B cell (primary cell): ENCODE measurements at regions not wholly inside any gene's neighbourhood (a gene's known extent, or its start where the extent isn't known, plus 50 kb on each side); places are given as distances from the start of the nearest gene placed in this dataset.

ENCODE experiments used
- ATAC-seq: fragments of 200-7000 bp; cut with Tn5 transposase; one replicate; pipeline ENCODE4 v1.10.0; 2021; ENCODE audit warnings: low read depth, mild to moderate bottlenecking, moderate number of reproducible peaks, moderate library complexity
- CTCF ChIA-PET: fragments of 350-600 bp; sonication (Branson Sonifier 250); formaldehyde crosslinking; loops from one replicate; lab custom pipeline; 2021; ENCODE audit warnings: antibody characterized with exemption, inconsistent platforms; lab: Charles Lee
- POLR2A ChIA-PET: fragments of 350-600 bp; sonication (Branson Sonifier 250); formaldehyde crosslinking; loops from one replicate; lab custom pipeline; 2021; ENCODE audit warnings: antibody characterized with exemption; lab: Charles Lee
- DNase-seq: peaks from one replicate; pipeline ENCODE4 v3.0.0; 2013
- H2AFZ ChIP-seq: 2 replicates; pipeline ENCODE4 v1.6.1; 2012; ENCODE audit warnings: mild to moderate bottlenecking, low read depth, low read length; ENCODE audit not compliant: insufficient read depth, poor library complexity, severe bottlenecking
- H3K27ac ChIP-seq, 2 donors: 1 replicate in 1 of 2; 2 replicates in 1 of 2; pipeline ENCODE4 v1.5.1; 2012 to 2013; ENCODE audit warnings: low read length in 2 of 2, mild to moderate bottlenecking in 2 of 2, moderate library complexity in 1 of 2
- H3K27me3 ChIP-seq, 4 experiments: fragments of 200-600 bp in 1 of 4; sonication (generic) in 1 of 4; replicated peaks in 1 of 4; 1 replicate in 2 of 4; 2 replicates in 2 of 4; pipeline versions ENCODE4 v1.6.1 to v1.7.0; 2013 to 2016; ENCODE audit warnings: low read length in 3 of 4, mild to moderate bottlenecking in 2 of 4, mixed read lengths in 1 of 4, moderate library complexity in 1 of 4; ENCODE audit not compliant: insufficient read depth in 4 of 4, control insufficient read depth in 3 of 4; ENCODE audit errors: control extremely low read depth in 1 of 4
- H3K36me3 ChIP-seq, 2 experiments: replicated peaks in 1 of 2; 1 replicate in 1 of 2; 2 replicates in 1 of 2; pipeline versions ENCODE4 v1.6.1 to v1.7.1; 2013; ENCODE audit warnings: low read length in 1 of 2; ENCODE audit not compliant: insufficient read depth in 2 of 2, control insufficient read depth in 1 of 2; ENCODE audit errors: control extremely low read depth in 1 of 2, extremely low read depth in 1 of 2
- H3K4me1 ChIP-seq, 2 donors: fragments of 200-600 bp in 1 of 2; sonication (generic) in 1 of 2; 1 replicate in 1 of 2; 2 replicates in 1 of 2; pipeline versions ENCODE4 v1.5.1 to v1.6.1; 2013 to 2017; ENCODE audit warnings: low read length in 2 of 2; ENCODE audit not compliant: control insufficient read depth in 2 of 2, insufficient read depth in 2 of 2
- H3K4me2 ChIP-seq: replicated peaks from 2 replicates; pipeline ENCODE3; 2012; ENCODE audit warnings: mild to moderate bottlenecking, low read depth, low read length; ENCODE audit not compliant: poor library complexity, severe bottlenecking
- H3K4me3 ChIP-seq, 5 experiments: fragments of 200-600 bp in 1 of 5; sonication (generic) in 1 of 5; 1 replicate in 3 of 5; 2 replicates in 2 of 5; pipeline versions ENCODE4 v1.5.1 to v1.7.0; 2011 to 2016; ENCODE audit warnings: low read length in 4 of 5, mild to moderate bottlenecking in 4 of 5, low read depth in 2 of 5, control low read depth in 1 of 5, moderate library complexity in 1 of 5; ENCODE audit not compliant: insufficient read depth in 1 of 5; ENCODE audit errors: control extremely low read depth in 1 of 5, extremely low read depth in 1 of 5
- H3K79me2 ChIP-seq: fragments of 200-600 bp; sonication (generic); one replicate; pipeline ENCODE4 v1.6.0; 2016; ENCODE audit warnings: low read length; ENCODE audit not compliant: control insufficient read depth, insufficient read depth
- H3K9ac ChIP-seq: fragments of 200-600 bp; sonication (generic); 2 replicates; pipeline ENCODE4 v1.6.1; 2017; ENCODE audit warnings: mild to moderate bottlenecking, low read length, moderate library complexity
- H3K9me3 ChIP-seq, 3 donors: one replicate each; pipeline versions ENCODE4 v1.6.1 to v1.7.1; 2013; ENCODE audit warnings: low read length in 2 of 3; ENCODE audit not compliant: control insufficient read depth in 2 of 3, insufficient read depth in 1 of 3; ENCODE audit errors: control extremely low read depth in 1 of 3
- H4K20me1 ChIP-seq: 2 replicates; pipeline ENCODE4 v1.6.0; 2012; ENCODE audit warnings: mild to moderate bottlenecking, low read length; ENCODE audit not compliant: insufficient read depth, control insufficient read depth, poor library complexity, severe bottlenecking
- H3K27ac Mint-ChIP-seq: one replicate; pipeline ENCODE4 v1.8.0; 2021; ENCODE audit warnings: mixed read lengths
- H3K27me3 Mint-ChIP-seq: one replicate; pipeline ENCODE4 v1.8.0; 2021; ENCODE audit warnings: mixed read lengths
- H3K4me1 Mint-ChIP-seq: one replicate; pipeline ENCODE4 v1.8.0; 2021; ENCODE audit warnings: mixed read lengths
- H3K4me3 Mint-ChIP-seq: one replicate; pipeline ENCODE4 v1.8.0; 2021; ENCODE audit warnings: mixed read lengths
- H3K9me3 Mint-ChIP-seq: one replicate; pipeline ENCODE4 v1.8.0; 2022; ENCODE audit warnings: mixed read lengths; ENCODE audit not compliant: insufficient read depth
- EZH2 ChIP-seq: IDR thresholded peaks from 2 replicates; pipeline ENCODE4 v1.6.1; 2012; ENCODE audit warnings: borderline replicate concordance, low read depth, mild to moderate bottlenecking, moderate library complexity, low read length; ENCODE audit not compliant: insufficient read depth, poor library complexity, severe bottlenecking
- WGBS: methylation state at CpG from one replicate; pipeline ENCODE4 v1.1.5; 2013; ENCODE audit warnings: missing lambda C conversion rate; ENCODE audit not compliant: insufficient coverage; 5-methylcytosine and 5-hydroxymethylcytosine counted together
- intact Hi-C: fragments of 100-400 bp; cut with micrococcal nuclease; formaldehyde crosslinking; loops from one replicate; pipeline ENCODE4 v1.10.0; 2022
- TF ChIP-seq, protein P1 (sequence below): fragments of 200-600 bp; IDR thresholded peaks from one replicate; pipeline ENCODE4 v1.8.0; 2022; ENCODE audit warnings: antibody characterized with exemption, mild to moderate bottlenecking

DNA sequence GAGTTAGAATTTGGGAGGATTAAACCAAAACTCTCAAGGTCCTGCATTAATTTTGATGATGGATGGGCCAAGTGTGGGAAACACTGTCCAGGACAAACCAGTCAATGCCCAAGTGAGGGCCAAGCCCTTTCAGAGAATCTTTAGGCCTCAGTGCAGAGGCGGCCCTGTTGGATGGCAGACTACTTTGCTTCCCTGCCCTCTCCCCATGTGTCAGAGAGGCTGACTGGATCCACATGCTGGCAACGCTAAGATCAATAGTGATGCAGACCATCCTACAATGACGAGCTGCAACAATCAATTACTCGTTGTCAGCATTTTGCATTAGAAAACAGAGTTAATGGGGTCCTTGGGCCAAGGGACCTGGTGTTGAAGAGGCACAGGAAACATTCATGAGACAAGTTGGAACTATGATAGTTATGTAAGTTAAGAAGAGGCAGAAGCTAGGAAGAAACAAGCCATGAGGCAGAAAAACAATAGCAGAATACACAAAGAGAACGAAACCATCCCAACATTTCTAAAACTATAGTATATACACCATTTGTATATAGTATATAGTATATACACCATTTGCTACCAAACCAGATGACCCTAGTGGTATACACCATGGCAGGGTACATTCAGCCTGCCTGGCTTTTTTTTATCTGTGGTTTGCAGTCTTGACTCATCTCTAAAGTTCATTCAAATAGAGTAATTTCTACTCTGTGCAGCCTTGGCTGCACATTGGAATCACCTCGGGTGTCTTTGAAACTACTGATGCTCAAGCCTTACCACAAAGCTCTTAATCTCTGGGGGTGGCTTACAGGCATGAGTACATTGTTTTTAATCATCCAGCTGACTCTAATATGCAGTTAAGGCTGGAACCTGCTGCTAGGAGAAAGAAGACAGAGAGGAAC is 147.7 kb upstream of the GYPA start:
- H3K27ac ChIP-seq: no peak overlapping the region
- no peak overlapping the region for H3K4me2 ChIP-seq
- TF ChIP-seq EZH2: no peak
- TF ChIP-seq, protein P1, sequence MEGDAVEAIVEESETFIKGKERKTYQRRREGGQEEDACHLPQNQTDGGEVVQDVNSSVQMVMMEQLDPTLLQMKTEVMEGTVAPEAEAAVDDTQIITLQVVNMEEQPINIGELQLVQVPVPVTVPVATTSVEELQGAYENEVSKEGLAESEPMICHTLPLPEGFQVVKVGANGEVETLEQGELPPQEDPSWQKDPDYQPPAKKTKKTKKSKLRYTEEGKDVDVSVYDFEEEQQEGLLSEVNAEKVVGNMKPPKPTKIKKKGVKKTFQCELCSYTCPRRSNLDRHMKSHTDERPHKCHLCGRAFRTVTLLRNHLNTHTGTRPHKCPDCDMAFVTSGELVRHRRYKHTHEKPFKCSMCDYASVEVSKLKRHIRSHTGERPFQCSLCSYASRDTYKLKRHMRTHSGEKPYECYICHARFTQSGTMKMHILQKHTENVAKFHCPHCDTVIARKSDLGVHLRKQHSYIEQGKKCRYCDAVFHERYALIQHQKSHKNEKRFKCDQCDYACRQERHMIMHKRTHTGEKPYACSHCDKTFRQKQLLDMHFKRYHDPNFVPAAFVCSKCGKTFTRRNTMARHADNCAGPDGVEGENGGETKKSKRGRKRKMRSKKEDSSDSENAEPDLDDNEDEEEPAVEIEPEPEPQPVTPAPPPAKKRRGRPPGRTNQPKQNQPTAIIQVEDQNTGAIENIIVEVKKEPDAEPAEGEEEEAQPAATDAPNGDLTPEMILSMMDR: no peak
- H3K36me3 ChIP-seq: no peaks in the 10 kb centered on the region
- no peak overlapping the region for H3K9ac ChIP-seq
- ATAC-seq: no peak
- no peak overlapping the region for H3K4me3 ChIP-seq
- H4K20me1 ChIP-seq: no peaks in the 10 kb centered on the region
- 100% methylated on average over 1 of the region's 6 CpGs for WGBS
- Mint-ChIP-seq H3K27me3 (no peaks in the 10 kb centered on the region), H3K4me3 (no peak overlapping the region), H3K4me1 (no peaks in the 10 kb centered on the region), H3K27ac (no peak overlapping the region), H3K9me3 (no peaks in the 10 kb centered on the region)
- no peak for DNase-seq
- H3K4me1 ChIP-seq: no peaks in the 10 kb centered on the region
- intact Hi-C loops: no loop called here
- ChIA-PET CTCF (no interaction called here), POLR2A (no interaction called here)
- H3K79me2 ChIP-seq: no peaks in the 10 kb centered on the region
- H3K9me3 ChIP-seq: peaks cover 0 to 3% (median 0%) of the 10 kb centered on the region in 3 donors
- no peaks in the 10 kb centered on the region for H3K27me3 ChIP-seq
- H2AFZ ChIP-seq: no peak overlapping the region

DNA sequence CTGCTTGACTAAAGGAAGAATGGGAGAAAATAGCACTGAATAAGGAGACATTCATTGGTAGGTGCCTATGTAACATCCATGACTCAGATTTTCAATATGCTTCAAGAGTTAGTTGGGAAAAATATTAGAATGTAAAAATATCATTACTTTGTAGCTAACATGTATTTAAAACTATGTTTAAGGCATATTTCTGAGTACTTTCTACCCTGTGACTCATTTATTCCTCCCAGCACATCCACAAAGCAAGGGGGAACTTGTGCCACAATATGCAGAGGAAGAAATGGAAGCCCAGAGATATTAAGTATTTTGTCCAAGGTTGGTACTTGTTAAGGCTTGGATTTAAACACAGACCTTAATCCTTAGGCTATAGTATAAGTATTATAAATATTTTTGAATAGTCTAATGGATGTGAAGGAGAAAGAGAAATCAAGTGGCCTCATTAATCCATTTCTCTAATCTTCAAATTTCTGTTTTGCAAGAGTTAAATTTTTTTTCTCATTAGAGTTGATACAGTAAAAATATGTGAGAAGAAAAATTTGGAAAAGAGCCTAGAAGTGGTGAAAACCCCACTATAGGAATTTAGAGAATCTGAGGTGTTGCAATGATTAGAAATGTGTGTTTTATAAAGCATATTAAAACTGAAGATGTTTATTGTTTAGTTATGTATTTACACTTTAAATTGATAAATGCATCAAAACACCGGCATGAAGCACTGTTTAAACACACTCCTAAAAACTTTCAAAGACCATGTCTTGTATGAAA is 149.3 kb upstream of the GYPA start:
- Histone ChIP-seq H3K27ac (no peak overlapping the region), H3K36me3 (no peaks in the 10 kb centered on the region), H3K4me1 (no peaks in the 10 kb centered on the region), H4K20me1 (no peaks in the 10 kb centered on the region), H3K4me3 (no peak overlapping the region), H3K9ac (no peak overlapping the region), H3K9me3 (peaks cover 0 to 3% (median 0%) of the 10 kb centered on the region in 3 donors), H2AFZ (no peak overlapping the region), H3K27me3 (no peaks in the 10 kb centered on the region), H3K79me2 (no peaks in the 10 kb centered on the region), H3K4me2 (no peak overlapping the region)
- Mint-ChIP-seq H3K9me3 (no peaks in the 10 kb centered on the region), H3K27ac (no peak overlapping the region), H3K4me3 (no peak overlapping the region), H3K4me1 (no peaks in the 10 kb centered on the region), H3K27me3 (no peaks in the 10 kb centered on the region)
- ATAC-seq: no peak
- DNase-seq: no peak
- POLR2A ChIA-PET: no interaction called here
- CTCF ChIA-PET: no interaction called here
- intact Hi-C loops: no loop called here
- WGBS: no CpG with 5 or more reads among the region's 1 CpG
- TF ChIP-seq, protein P1: no peak
- no peak for TF ChIP-seq EZH2
